Hematopoietic multipotent progenitor cell (in vitro differentiated cells): ENCODE measurements at regions not wholly inside any gene's neighbourhood (a gene's known extent, or its start where the extent isn't known, plus 50 kb on each side); places are given as distances from the start of the nearest gene placed in this dataset. TPM values are rescaled to one million over a fixed set of nuclear protein-coding genes. Genes with fewer than 3 reads are reported as not detected.
"Not testable (repeated sequence)": the region's sequence is repeated elsewhere in the genome, so short reads cannot be mapped to it uniquely, and the experiment has no call there.

Experiments
- DNase-seq, 3 donors: peaks; one replicate each; pipeline ENCODE4 v3.0.0-alpha.2; 2011 to 2015; ENCODE audit warnings: low read depth in 2 of 3, low spot score in 2 of 3
- small RNA-seq: library from RNA; depleted of rRNA; stranded (forward); fragments of <200 nt; gene quantifications from one replicate; pipeline ENCODE3, GENCODE V24; 2012

DNA sequence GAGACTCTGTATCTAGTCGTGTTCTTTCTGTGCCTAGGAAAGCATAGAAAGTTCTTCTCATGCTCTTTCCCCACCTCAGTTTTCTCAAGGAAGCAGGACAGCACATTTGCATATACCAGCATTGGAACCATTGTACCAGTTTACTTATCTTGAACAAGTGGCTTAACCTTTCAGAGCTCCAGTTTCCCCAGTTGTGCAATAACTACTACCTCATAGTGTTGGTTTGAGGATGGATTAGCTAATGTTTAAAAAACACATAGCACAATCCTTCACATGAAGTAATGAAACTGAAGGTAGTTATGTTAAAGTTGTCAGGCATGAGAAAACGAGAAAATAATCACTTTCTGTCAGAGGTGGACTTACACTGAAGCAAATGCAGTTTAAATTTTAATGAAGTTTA, 92.2 kb upstream of the H2AZ1 start:
- no peak for DNase-seq

DNA sequence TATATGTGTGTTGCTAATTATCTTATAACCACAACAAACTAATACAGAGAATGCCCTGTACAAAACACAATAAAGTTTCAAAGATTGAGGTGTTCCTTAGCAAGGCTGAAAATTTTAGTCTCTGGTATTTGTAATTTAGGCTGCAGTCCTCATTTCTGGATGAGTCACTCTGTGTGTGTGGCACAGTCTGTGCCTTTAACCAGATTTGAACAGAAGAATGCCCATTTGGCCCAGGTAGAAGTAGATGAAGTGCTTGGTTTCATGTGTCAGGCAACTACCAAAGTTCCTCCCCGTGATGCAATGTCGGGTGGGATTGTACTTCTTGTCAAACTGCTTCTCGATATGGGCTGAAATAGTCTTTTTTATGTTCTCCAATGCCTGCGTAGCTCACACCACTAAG, 91.6 kb upstream of the H2AZ1 start:
- no peak for DNase-seq

DNA sequence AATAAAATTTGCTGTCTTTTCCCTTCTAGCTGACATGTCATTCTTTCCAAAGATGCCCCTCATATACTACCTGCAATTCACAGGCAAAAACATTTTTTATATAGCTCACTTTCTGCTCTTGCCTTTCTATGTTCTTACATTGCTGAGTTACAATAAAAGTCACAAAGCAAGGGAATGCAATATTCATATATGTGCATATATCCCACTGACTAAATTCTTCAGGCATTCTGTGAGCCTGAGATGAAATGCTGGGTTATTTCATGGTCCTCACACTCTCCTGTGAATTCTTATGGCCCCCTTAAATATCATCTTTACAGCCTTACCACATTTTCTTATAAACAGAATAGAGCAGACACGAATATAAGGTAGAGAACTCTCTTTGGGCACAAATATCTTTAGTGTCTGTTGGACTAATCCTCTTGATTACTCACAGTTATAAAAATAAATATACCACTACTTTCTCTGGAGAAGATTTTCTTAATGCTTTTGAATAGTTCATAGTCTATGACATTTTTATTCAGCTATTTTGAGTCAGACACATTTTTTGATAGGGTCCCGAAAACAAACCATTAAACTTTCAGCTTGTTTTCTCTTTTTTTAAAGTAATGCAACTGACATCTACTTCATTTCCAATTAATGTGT, 84.1 kb upstream of the H2AZ1 start:
- no peak for DNase-seq

DNA sequence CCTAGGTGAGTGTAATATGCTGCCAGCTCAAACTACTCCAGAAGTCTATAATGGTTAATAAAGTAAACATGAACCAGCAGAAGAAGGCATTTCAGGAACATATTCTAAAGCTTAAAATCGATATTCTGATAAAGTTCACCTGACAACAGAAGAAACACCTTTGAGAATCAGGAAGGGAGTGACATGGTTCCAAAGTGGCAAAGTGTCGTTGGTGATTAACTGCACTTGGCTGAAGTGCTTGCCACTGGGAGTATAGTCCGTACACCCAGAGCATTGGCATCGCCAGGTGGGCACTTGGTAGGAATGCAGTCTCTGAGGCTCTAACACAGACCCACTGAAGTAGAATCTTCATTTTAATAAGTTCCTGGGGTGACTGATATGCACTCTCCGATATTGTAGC, 76.0 kb upstream of the H2AZ1 start:
- no peak for DNase-seq

DNA sequence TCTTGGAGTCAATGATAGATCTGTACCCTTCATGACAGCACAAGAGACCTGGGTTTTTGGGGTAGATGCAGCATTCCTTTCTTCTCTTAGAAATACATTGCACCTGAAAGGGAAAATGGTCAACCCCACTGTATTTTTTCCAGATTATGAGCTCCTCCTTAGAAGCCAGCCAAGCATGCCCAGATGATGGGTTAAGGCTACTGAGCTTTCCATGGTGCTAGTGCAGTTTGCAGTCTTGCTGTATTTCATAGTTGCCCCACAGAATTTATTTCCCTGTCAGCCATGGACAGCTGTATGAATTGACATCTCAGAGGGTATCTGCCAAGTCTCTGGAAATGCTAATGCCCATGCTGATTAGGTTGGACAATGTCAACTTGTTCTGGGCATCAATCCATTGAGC, 73.7 kb upstream of the H2AZ1 start:
- DNase-seq = no peak

DNA sequence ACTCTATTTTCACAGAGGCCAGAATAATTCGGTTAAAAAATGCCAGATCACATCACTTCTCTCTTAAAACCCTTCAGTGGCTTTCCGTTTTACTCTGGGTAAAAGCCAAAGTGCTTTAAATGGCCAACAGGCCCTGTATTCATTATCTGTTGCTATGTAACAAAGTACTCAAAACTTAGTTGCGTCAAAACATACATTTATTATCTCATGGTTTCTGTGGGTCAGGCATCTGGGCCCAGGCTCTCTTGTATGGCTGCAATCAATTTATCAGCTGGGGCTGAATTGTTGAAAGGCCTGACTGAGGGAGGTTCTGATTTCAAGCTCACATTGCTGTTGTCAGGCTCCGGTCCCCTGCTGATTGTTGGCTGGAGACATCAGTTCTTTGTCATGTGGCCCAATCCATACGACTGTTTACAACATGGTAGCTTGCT, 72.7 kb upstream of the H2AZ1 start:
- no peak for DNase-seq

DNA sequence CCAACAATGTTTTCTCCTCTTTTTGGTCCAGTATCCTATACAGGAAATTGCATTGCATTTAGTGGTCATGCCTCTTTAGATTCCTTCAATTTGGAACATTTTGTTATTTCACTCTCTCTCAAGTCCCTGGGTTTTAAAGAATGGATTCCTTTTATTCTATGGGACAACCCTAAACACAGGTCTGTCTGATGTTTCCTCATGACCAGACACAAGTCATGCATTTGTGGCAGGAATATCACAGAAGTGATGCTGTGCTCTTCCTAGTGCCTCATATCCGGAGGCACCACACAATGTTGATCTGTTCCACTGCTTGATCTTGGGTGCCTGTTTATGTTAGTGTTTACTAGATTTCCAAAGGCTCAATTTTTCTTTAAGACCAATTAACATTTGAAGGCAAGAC, 69.7 kb upstream of the H2AZ1 start:
- DNase-seq = no peak

DNA sequence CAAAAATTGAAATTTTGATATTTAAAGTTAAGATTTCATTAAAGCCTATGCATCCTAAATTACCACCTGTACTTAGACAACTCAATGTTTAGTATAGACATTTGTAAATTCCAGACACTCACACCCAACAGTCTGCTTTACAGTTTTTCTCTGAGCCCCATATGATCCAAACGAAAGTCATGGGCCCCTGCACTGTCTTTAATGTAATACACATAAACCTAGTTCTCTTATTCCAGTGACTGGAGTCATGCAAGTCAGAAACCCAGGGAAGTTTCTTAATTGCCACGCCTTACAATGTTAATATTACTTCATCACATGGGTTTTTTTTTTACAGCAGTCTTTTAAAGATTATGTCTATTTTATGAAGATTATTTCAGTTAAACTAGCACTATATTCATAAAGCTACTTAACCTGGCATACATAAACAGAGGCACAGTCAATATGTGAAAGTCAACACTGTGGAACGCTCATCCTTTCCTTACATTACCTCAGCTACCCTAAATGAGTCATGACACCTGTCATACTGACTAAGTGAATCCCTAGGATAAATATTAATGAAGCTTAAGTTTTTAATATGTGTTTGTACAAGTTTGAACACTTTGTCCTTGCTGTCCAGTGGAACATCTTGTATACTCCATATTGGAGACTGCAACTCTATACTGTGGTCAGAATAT, 67.7 kb upstream of the H2AZ1 start:
- no peak for DNase-seq

DNA sequence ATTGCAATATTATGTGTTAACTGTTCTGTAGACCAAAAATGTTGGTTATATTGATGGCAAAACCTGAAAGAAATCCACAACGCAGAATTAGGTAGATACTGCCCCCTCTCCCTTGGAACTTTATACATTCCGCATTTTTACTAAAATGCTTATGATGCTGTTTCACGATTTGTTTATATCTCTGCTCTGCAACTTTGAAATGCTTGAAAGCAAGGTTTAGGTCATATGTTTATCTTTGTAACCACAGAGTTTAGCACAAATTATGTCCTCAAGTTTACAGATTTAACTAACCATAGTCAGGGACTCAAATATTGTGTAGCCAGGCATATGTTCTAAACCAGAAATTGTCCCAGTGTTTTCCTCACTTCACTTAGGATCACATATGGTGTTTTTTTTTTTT, 66.1 kb upstream of the H2AZ1 start:
- DNase-seq = no peak

DNA sequence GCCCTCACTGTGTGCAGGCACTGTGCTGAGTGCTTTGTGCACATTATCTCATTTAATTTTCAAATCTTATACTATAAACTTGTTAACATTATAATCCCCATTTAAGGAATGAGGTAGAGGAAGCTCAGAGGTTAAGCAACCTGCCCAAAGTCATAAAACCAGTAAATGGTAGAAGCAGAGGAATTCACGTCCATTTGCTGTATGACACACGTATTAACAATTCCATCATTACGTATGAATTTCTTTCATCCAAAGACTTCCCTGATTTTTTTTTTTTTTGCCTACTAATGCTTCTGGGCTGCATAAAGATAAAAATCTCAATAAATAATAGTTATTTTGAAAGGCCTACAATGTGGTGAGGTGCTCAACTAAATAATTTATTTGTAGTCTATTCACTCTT, 64.5 kb upstream of the H2AZ1 start:
- DNase-seq = no peak

DNA sequence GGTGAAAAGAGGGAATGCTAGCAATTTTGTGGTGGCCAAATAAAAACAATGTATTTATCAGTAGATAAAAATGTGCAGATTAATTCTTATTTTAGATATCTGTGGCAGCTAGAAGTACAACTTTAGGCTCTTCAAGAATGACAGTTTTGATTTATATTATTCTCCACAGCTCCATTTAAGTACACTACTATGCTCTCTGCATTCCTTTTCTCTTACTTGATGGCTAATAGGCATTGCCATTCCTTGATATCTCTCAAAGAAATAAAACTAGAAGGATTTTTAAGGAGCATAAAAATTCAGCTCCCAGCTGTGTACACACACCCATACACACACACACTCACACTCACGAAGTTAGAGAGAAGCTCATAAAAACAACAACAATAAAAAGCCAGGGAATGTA, 59.4 kb upstream of the H2AZ1 start:
- DNase-seq = no peak

DNA sequence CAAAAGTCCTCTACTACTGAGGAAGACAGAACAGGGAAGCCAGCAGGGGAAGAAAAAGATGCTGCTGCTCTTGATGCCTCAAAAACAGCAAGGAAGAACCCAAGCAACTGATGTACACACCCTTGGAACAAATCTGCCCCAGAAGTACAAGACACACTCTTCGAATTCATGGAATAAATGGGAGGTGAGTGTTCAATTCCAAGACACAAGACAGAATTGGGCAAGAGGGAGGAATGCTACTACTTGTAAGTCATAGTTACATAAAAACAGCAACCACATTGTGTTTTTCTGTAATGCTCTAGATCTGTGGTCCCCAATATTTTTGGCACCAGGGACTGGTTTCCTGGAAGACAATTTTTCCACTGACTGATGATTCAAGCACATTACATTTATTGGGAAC, 58.0 kb upstream of the H2AZ1 start:
- no peak for DNase-seq

DNA sequence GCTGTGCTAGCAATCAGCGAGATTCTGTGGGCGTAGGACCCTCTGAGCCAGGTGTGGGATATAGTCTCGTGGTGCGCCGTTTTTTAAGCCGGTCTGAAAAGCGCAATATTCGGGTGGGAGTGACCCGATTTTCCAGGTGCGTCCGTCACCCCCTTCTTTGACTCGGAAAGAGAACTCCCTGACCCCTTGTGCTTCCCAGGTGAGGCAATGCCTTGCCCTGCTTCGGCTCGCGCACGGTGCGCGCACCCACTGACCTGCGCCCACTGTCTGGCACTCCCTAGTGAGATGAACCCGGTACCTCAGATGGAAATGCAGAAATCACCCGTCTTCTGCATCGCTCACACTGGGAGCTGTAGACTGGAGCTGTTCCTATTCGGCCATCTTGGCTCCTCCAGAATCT, 56.1 kb upstream of the H2AZ1 start:
- not testable (repeated sequence) for DNase-seq

Small RNA genes lying in the stretch of these regions (small RNA-seq; reads per million reads assigned to genes)
- not detected for gene DYNLL1P6
